PFSK-1 (cell line): ENCODE measurements at regions not wholly inside any gene's neighbourhood (a gene's known extent, or its start where the extent isn't known, plus 50 kb on each side); places are given as distances from the start of the nearest gene placed in this dataset.

Experiments
- FOXP2 ChIP-seq: optimal IDR thresholded peaks from 2 replicates; pipeline ENCODE3; 2011; ENCODE audit warnings: borderline replicate concordance, control low read depth, inconsistent platforms; ENCODE audit not compliant: insufficient read depth; ENCODE audit errors: extremely low read length, extremely low read depth
- POLR2AphosphoS5 ChIP-seq: IDR thresholded peaks from 2 replicates; pipeline ENCODE4 v1.6.1; 2012; ENCODE audit warnings: low read depth, mild to moderate bottlenecking, control low read depth, low read length, moderate library complexity
- REST ChIP-seq, 2 experiments: IDR thresholded peaks; 2 replicates each; pipeline versions ENCODE4 v1.6.1 to v1.8.0; 2011 to 2012; ENCODE audit warnings: low read depth in 2 of 2, low read length in 2 of 2, control low read depth in 1 of 2, inconsistent platforms in 1 of 2, mild to moderate bottlenecking in 1 of 2, moderate library complexity in 1 of 2; ENCODE audit not compliant: insufficient read depth in 1 of 2
- SIN3A ChIP-seq: IDR thresholded peaks from 2 replicates; pipeline ENCODE4 v1.6.1; 2012; ENCODE audit warnings: mild to moderate bottlenecking, low read length, moderate library complexity, borderline replicate concordance; ENCODE audit not compliant: insufficient read depth
- TAF1 ChIP-seq: IDR thresholded peaks from 2 replicates; pipeline ENCODE4 v1.6.1; 2012; ENCODE audit warnings: low read length, control low read depth, borderline replicate concordance; ENCODE audit not compliant: insufficient read depth

DNA sequence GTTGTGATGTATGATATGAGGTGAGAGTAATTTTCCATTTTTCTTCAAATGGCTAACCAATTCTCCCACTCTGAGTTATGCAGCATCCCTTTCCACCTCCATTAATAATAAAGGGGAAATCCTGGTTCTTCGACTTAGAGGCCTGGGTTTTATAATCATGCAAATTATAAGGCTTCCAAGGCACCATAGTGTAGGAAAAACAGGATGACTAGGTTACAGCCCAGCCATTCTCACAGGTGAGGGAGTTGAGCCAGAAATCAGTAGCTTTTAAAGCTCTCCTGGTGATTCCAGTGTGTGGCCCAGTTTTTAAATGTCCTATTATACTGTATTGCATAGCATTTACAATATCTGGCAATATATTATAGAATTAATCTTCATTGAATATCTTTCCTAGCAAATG is 203.1 kb downstream of the ARHGEF9 start:
- no peak for TF ChIP-seq TAF1
- no peak for TF ChIP-seq POLR2AphosphoS5
- no peak for TF ChIP-seq FOXP2
- no peak for TF ChIP-seq REST (IDR thresholded peaks at IDR 0.05; ENCODE audit: insufficient read depth in 1 of 2, low read depth in 2 of 2, low read length in 2 of 2)
- TF ChIP-seq SIN3A, result no peak

GRCh38 chrX:63581398-63581797 is 203.6 kb downstream of the ARHGEF9 start:
- TF ChIP-seq REST (IDR thresholded peaks at IDR 0.05; ENCODE audit: insufficient read depth in 1 of 2, low read depth in 2 of 2, low read length in 2 of 2) (no peak), FOXP2 (no peak), SIN3A (no peak), TAF1 (no peak), POLR2AphosphoS5 (no peak)

- TF ChIP-seq POLR2AphosphoS5 (no peak), FOXP2 (no peak), TAF1 (no peak), REST (IDR thresholded peaks at IDR 0.05; ENCODE audit: insufficient read depth in 1 of 2, low read depth in 2 of 2, low read length in 2 of 2) (no peak), SIN3A (no peak)
These were observed 208.5 kb downstream of the ARHGEF9 start for GRCh38 chrX:63576533-63576932.

GRCh38 chrX:63566856-63567255 is 215.7 kb upstream of the SPIN4 start:
- TF ChIP-seq FOXP2, result no peak
- no peak for TF ChIP-seq POLR2AphosphoS5
- TF ChIP-seq TAF1, result no peak
- no peak for TF ChIP-seq REST (IDR thresholded peaks at IDR 0.05; ENCODE audit: insufficient read depth in 1 of 2, low read depth in 2 of 2, low read length in 2 of 2)
- TF ChIP-seq SIN3A, result no peak

DNA sequence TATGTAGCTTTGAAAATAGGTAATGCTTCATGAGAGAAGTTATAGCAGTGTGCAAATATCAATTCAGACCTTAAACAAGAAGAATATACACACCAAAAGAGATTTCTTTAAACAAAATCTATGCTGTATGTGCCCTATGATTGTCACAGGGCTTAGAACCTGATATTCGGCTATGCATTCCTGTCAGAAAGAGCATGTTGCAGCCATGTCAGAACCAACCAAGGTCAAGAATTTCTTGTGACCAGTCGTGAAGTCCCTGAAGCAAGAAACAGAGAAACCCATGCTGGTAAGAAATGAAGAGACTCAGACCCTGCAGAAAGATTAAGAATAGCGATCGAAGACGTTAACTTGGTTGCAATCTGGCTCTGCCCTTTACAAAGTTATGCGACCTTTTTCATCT is 210.3 kb upstream of the SPIN4 start:
- no peak for TF ChIP-seq REST (IDR thresholded peaks at IDR 0.05; ENCODE audit: insufficient read depth in 1 of 2, low read depth in 2 of 2, low read length in 2 of 2)
- TF ChIP-seq SIN3A, result no peak
- no peak for TF ChIP-seq TAF1
- no peak for TF ChIP-seq FOXP2
- no peak for TF ChIP-seq POLR2AphosphoS5
